ENCODE measurements at regions not wholly inside any gene's neighbourhood (a gene's known extent, or its start where the extent isn't known, plus 50 kb on each side); places are given as distances from the start of the nearest gene placed in this dataset.

GRCh38 chr2:189336276-189336975 is 104.8 kb upstream of the WDR75 start:
- CTCF ChIA-PET: no interaction called here
- no peaks in the 10 kb centered on the region for H3K4me1 Mint-ChIP-seq (ENCODE audit: low read depth, unreplicated experiment)
- DNase-seq: no peak
- H3K9me3 Mint-ChIP-seq (ENCODE audit: low read depth, unreplicated experiment): peaks cover 12% of the 10 kb centered on the region
- no peaks in the 10 kb centered on the region for H3K27me3 Mint-ChIP-seq (ENCODE audit: unreplicated experiment)
- no peak for TF ChIP-seq CTCF (IDR thresholded peaks at IDR 0.05; ENCODE audit: unreplicated experiment)
- H3K27ac Mint-ChIP-seq (ENCODE audit: unreplicated experiment): no peak overlapping the region
- H3K36me3 Mint-ChIP-seq (ENCODE audit: insufficient read depth, unreplicated experiment): no peaks in the 10 kb centered on the region
- no TSS peak for BruUV-seq (replicated peaks)
- intact Hi-C loops (cut with micrococcal nuclease; ENCODE audit: unreplicated experiment): no loop called here
- no peak overlapping the region for H3K4me3 Mint-ChIP-seq (ENCODE audit: low read depth, unreplicated experiment)

- no peak overlapping the region for H3K27ac Mint-ChIP-seq (ENCODE audit: unreplicated experiment)
- intact Hi-C loops (cut with micrococcal nuclease; ENCODE audit: unreplicated experiment): no loop called here
- BruUV-seq (replicated peaks): no TSS peak
- peaks cover 12% of the 10 kb centered on the region for H3K9me3 Mint-ChIP-seq (ENCODE audit: low read depth, unreplicated experiment)
- TF ChIP-seq CTCF (IDR thresholded peaks at IDR 0.05; ENCODE audit: unreplicated experiment): no peak
- no peaks in the 10 kb centered on the region for H3K4me1 Mint-ChIP-seq (ENCODE audit: low read depth, unreplicated experiment)
- H3K36me3 Mint-ChIP-seq (ENCODE audit: insufficient read depth, unreplicated experiment): no peaks in the 10 kb centered on the region
- CTCF ChIA-PET: no interaction called here
- no peak for DNase-seq
- no peaks in the 10 kb centered on the region for H3K27me3 Mint-ChIP-seq (ENCODE audit: unreplicated experiment)
- no peak overlapping the region for H3K4me3 Mint-ChIP-seq (ENCODE audit: low read depth, unreplicated experiment)
Measured at GRCh38 chr2:189337656-189338055, 103.6 kb upstream of the WDR75 start.

GRCh38 chr2:189338115-189338514 is 103.2 kb upstream of the WDR75 start:
- Mint-ChIP-seq H3K27me3 (ENCODE audit: unreplicated experiment) (no peaks in the 10 kb centered on the region), H3K27ac (ENCODE audit: unreplicated experiment) (no peak overlapping the region), H3K36me3 (ENCODE audit: insufficient read depth, unreplicated experiment) (no peaks in the 10 kb centered on the region), H3K4me1 (ENCODE audit: low read depth, unreplicated experiment) (no peaks in the 10 kb centered on the region), H3K4me3 (ENCODE audit: low read depth, unreplicated experiment) (no peak overlapping the region), H3K9me3 (ENCODE audit: low read depth, unreplicated experiment) (peaks cover 12% of the 10 kb centered on the region)
- BruUV-seq (replicated peaks): no TSS peak
- intact Hi-C loops (cut with micrococcal nuclease; ENCODE audit: unreplicated experiment): no loop called here
- TF ChIP-seq CTCF (IDR thresholded peaks at IDR 0.05; ENCODE audit: unreplicated experiment): no peak
- CTCF ChIA-PET: no interaction called here
- DNase-seq: no peak

GRCh38 chr2:189341077-189341476 is 100.2 kb upstream of the WDR75 start:
- no peak overlapping the region for H3K4me3 Mint-ChIP-seq (ENCODE audit: low read depth, unreplicated experiment)
- H3K9me3 Mint-ChIP-seq (ENCODE audit: low read depth, unreplicated experiment): peaks cover 12% of the 10 kb centered on the region
- no TSS peak for BruUV-seq (replicated peaks)
- CTCF ChIA-PET: no interaction called here
- no peaks in the 10 kb centered on the region for H3K4me1 Mint-ChIP-seq (ENCODE audit: low read depth, unreplicated experiment)
- no peaks in the 10 kb centered on the region for H3K36me3 Mint-ChIP-seq (ENCODE audit: insufficient read depth, unreplicated experiment)
- TF ChIP-seq CTCF (IDR thresholded peaks at IDR 0.05; ENCODE audit: unreplicated experiment): no peak
- H3K27me3 Mint-ChIP-seq (ENCODE audit: unreplicated experiment): no peaks in the 10 kb centered on the region
- no peak for DNase-seq
- intact Hi-C loops (cut with micrococcal nuclease; ENCODE audit: unreplicated experiment): no loop called here
- H3K27ac Mint-ChIP-seq (ENCODE audit: unreplicated experiment): no peak overlapping the region
